K562 (cell line): ENCODE measurements at regions not wholly inside any gene's neighbourhood (a gene's known extent, or its start where the extent isn't known, plus 50 kb on each side); places are given as distances from the start of the nearest gene placed in this dataset.
"Not testable (repeated sequence)": the region's sequence is repeated elsewhere in the genome, so short reads cannot be mapped to it uniquely, and the experiment has no call there.

Experiments used
- CTCF ChIP-seq, 3 experiments: IDR thresholded peaks in 2 of 3; conservative IDR thresholded peaks in 1 of 3; 2 replicates each; pipeline ENCODE4 v1.5.1; 2011 to 2012; ENCODE audit warnings: low read length in 3 of 3, mild to moderate bottlenecking in 3 of 3, control low read depth in 2 of 3, improper control_type of control experiment in 1 of 3, inconsistent platforms in 1 of 3, low read depth in 1 of 3, mixed read lengths in 1 of 3, moderate library complexity in 1 of 3; ENCODE audit not compliant: insufficient read depth in 2 of 3
- ELF1 ChIP-seq: fragments of 200-800 bp; sonication (Bioruptor generic); IDR thresholded peaks from 2 replicates; pipeline ENCODE4 v1.6.1; 2016; ENCODE audit warnings: missing genetic modification characterization, missing compliant biosample characterization
- MITF ChIP-seq: IDR thresholded peaks from 2 replicates; pipeline ENCODE4 v1.6.1; 2014; ENCODE audit warnings: antibody characterized with exemption
- ZFX ChIP-seq: sonication (generic); formaldehyde crosslinking; IDR thresholded peaks from 2 replicates; pipeline ENCODE4 v1.8.0; 2022; ENCODE audit warnings: mild to moderate bottlenecking, missing genetic modification reagents, moderate library complexity

- 0 out of 6 replicates have a peak, but pooled peaks of 1 of the 3 experiments have one; percentile 19 for TF ChIP-seq CTCF (IDR thresholded peaks at IDR 0.05 in 2 of 3, conservative IDR thresholded peaks at IDR 0.05 in 1 of 3; ENCODE audit: insufficient read depth in 2 of 3, low read depth in 1 of 3, low read length in 3 of 3)
- TF ChIP-seq MITF; ZFX (CRISPR knock-in tag); ELF1: not testable (repeated sequence)
Observed at GRCh38 chr12:10879-11812, 55.4 kb upstream of the IQSEC3 start.
